ENCODE measurements at regions not wholly inside any gene's neighbourhood (a gene's known extent, or its start where the extent isn't known, plus 50 kb on each side); places are given as distances from the start of the nearest gene placed in this dataset.
A peak's percentile ranks its signal among the peaks of the same experiment; 100 is the strongest.

- H3K27ac Mint-ChIP-seq: no peak overlapping the region
- H3K36me3 Mint-ChIP-seq (ENCODE audit: low read depth): no peaks in the 10 kb centered on the region
- H3K4me3 Mint-ChIP-seq: no peak overlapping the region
- peaks cover 3% of the 10 kb centered on the region for H3K9me3 Mint-ChIP-seq
- peaks cover 18% of the 10 kb centered on the region for H3K27me3 Mint-ChIP-seq (ENCODE audit: low read depth)
- peaks cover 5% of the 10 kb centered on the region for H3K4me1 Mint-ChIP-seq
- no peak for TF ChIP-seq CTCF (IDR thresholded peaks at IDR 0.05; ENCODE audit: unreplicated experiment in 3 of 3)
These were observed 354.8 kb upstream of the MEIS1 start for GRCh38 chr2:66080127-66080526.

- no peak for TF ChIP-seq CTCF (IDR thresholded peaks at IDR 0.05; ENCODE audit: unreplicated experiment in 3 of 3)
- peaks cover 10% of the 10 kb centered on the region for H3K27me3 Mint-ChIP-seq (ENCODE audit: low read depth)
- peak overlapping the region in 1 of 3 experiments; percentile 3 for H3K4me3 Mint-ChIP-seq
These were observed 361.8 kb upstream of the MEIS1 start for GRCh38 chr2:66073172-66073571.

GRCh38 chr2:66070721-66071602 is 364.0 kb upstream of the MEIS1 start:
- H3K27ac Mint-ChIP-seq: peak overlapping the region; percentile 50 to 77 (median 67)
- peak overlapping the region; percentile 57 to 73 (median 69) for H3K4me3 Mint-ChIP-seq
- no peak for TF ChIP-seq CTCF (IDR thresholded peaks at IDR 0.05; ENCODE audit: unreplicated experiment in 3 of 3)
- no peaks in the 10 kb centered on the region for H3K9me3 Mint-ChIP-seq
- no peaks in the 10 kb centered on the region for H3K36me3 Mint-ChIP-seq (ENCODE audit: low read depth)
- H3K4me1 Mint-ChIP-seq: peaks cover 30% of the 10 kb centered on the region
- peaks cover 13% of the 10 kb centered on the region for H3K27me3 Mint-ChIP-seq (ENCODE audit: low read depth)

More at GRCh38 chr2:66073172-66073571, 361.8 kb upstream of the MEIS1 start:
- Mint-ChIP-seq H3K4me1 (peaks cover 30% of the 10 kb centered on the region), H3K27ac (peak overlapping the region; percentile 0 to 25 (median 12)), H3K36me3 (ENCODE audit: low read depth) (no peaks in the 10 kb centered on the region), H3K9me3 (no peaks in the 10 kb centered on the region)

GRCh38 chr2:66069937-66070720 is 364.8 kb upstream of the MEIS1 start:
- Mint-ChIP-seq H3K4me1 (peaks cover 30% of the 10 kb centered on the region), H3K27ac (peak overlapping the region; percentile 50 to 77 (median 67)), H3K4me3 (peak overlapping the region; percentile 57 to 73 (median 69)), H3K27me3 (ENCODE audit: low read depth) (peaks cover 13% of the 10 kb centered on the region), H3K36me3 (ENCODE audit: low read depth) (no peaks in the 10 kb centered on the region), H3K9me3 (no peaks in the 10 kb centered on the region)
- no peak for TF ChIP-seq CTCF (IDR thresholded peaks at IDR 0.05; ENCODE audit: unreplicated experiment in 3 of 3)

- peak overlapping the region in 1 of 3 experiments; percentile 3 for H3K27ac Mint-ChIP-seq
- H3K4me1 Mint-ChIP-seq: peaks cover 14% of the 10 kb centered on the region
- no peaks in the 10 kb centered on the region for H3K36me3 Mint-ChIP-seq (ENCODE audit: low read depth)
- no peak for TF ChIP-seq CTCF (IDR thresholded peaks at IDR 0.05; ENCODE audit: unreplicated experiment in 3 of 3)
- no peak overlapping the region for H3K4me3 Mint-ChIP-seq
- no peaks in the 10 kb centered on the region for H3K9me3 Mint-ChIP-seq
- peaks cover 3% of the 10 kb centered on the region for H3K27me3 Mint-ChIP-seq (ENCODE audit: low read depth)
These were observed 368.9 kb upstream of the MEIS1 start for GRCh38 chr2:66066032-66066431.

Measured in nephron (organoid).